ENCODE measurements at regions not wholly inside any gene's neighbourhood (a gene's known extent, or its start where the extent isn't known, plus 50 kb on each side); places are given as distances from the start of the nearest gene placed in this dataset.

DNA sequence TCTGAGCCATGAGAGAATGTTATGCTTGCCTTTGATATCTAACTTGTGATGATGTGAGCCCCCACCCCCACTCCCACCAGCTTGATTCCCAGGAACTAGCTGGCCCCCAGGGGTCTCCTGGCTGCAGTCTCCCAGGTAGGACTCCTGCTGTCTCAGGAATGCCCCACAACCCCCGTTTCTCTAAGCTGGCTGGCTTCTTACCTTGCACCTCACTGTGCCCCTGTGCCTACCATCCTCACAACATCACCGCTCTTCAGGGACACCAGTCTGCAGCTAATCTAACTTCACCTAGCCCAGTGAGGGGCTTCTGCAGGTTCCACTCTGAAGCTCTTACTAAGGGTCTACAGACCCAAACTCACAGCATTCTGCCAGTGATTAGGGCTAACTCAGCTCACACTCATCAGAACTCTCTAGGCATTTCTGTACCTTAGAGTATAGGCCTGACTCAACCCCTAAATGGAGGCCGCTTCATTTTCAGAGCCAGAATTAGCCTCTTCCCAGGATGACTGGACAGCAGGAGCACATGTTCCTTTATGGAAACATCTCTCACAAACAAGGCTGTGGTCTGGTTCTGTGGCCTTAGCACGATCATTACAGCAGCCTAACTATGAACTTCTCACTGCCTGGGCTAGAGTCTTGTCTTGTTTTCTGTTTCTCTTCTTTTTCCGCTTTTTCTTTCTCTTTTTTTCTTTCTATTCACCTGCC, 72.8 kb upstream of the IFNG-AS1 start:
- no peak for TF ChIP-seq CTCF (IDR thresholded peaks at IDR 0.05 in 8 of 11, conservative IDR thresholded peaks at IDR 0.05 in 3 of 11)
- TF ChIP-seq POLR2A (IDR thresholded peaks at IDR 0.05): no peak
- no peak for TF ChIP-seq POLR2AphosphoS5 (IDR thresholded peaks at IDR 0.05)

Measured in spleen (tissue), 7 donors.